ENCODE measurements at regions not wholly inside any gene's neighbourhood (a gene's known extent, or its start where the extent isn't known, plus 50 kb on each side); places are given as distances from the start of the nearest gene placed in this dataset.

DNA sequence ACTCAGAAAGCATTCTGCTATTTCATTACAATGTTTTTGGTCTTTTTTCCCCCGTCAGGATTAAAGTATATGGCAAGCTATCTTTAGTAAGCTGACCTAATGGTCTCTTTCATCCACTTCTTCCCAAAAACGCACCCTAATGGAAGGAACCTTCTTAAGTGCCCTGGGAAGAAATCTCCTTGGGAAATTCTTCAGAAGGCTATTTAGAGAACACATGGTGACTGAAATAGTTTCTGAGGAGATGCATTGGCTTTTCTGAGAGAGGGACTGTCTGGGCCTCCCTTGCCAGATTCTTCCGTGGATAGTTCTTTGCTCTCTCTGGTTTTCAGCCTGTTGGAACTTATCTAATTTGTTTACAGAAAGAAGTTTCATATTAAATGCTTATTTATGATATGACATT lies 524.1 kb upstream of the MEF2C start:
- DNase-seq (ENCODE audit: low spot score) = no peak

DNA sequence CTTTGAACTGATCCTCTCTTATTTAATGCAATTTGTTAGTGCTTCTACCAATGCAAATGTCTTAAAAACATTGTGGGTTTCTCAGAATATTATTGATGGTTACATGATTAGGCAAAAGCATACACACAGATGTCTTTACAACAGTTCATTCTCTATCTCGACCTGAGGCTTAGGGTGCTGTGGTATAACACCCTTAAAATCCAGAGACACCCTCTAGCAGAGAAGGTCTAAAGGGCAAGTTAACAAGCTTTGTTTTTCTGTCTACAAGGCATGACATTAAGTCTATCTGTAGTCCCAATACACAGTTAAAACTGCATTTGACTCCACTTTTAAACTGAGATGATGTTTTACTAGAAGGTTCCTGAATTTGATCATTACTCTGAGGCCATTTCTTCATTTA lies 518.7 kb upstream of the MEF2C start:
- no peak for DNase-seq (ENCODE audit: low spot score)

DNA sequence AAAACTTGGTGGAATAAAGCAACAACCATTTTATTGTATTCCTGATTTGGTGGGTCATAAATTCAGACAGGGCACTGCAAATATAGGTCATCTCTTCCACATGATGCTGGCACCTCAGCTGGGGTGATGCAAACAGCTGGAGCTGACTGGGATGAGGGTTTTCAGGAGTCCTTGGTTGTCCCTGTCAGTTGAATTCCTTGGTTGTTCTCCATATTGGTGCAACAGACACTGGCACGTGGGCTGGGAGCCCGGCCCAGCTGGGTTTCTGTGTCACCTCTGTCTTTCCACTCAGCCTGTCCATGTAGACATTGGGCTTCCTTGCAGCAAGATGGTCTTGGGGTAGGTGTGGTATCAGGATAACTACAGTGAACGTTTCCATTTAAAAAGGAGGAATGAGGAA lies 518.0 kb upstream of the MEF2C start:
- DNase-seq (ENCODE audit: low spot score) = no peak

DNA sequence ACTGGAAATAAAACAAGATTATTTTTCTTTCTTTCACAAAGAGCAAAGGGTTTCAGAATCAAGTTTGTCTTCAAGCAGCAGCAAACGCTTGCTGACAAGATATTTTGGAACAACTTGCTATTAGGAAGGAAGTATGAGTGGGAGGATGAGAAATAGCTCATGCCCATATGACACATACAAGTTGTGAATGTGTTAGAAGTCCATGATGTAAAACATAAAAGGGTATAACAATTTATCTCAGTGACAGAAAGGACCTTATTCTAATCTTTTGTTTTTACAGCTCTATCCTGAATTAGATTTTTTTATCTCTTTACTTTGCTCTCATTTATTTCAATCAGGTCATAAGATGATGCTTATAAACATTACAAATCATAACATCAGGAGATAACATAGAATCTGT lies 516.6 kb upstream of the MEF2C start:
- peak; percentile 5 for DNase-seq (ENCODE audit: low spot score)

DNA sequence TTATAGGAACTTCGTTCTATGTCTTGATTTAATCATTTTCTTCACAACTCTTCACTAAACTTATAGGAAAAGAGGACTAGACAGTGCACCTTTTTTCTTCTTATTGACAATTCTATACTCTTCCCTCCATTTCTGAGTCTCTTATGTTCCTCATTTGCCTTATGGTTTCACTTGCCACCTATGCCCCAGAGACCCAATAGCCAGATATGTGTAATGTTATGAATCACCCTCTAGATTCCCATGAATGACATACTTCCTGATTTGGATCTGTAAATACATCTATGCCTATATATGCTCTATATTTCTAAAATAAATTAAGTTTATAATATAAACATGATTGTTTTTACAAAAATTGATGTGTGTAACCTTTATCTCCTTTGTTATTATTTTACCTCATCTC lies 514.1 kb upstream of the MEF2C start:
- DNase-seq (ENCODE audit: low spot score) = no peak

DNA sequence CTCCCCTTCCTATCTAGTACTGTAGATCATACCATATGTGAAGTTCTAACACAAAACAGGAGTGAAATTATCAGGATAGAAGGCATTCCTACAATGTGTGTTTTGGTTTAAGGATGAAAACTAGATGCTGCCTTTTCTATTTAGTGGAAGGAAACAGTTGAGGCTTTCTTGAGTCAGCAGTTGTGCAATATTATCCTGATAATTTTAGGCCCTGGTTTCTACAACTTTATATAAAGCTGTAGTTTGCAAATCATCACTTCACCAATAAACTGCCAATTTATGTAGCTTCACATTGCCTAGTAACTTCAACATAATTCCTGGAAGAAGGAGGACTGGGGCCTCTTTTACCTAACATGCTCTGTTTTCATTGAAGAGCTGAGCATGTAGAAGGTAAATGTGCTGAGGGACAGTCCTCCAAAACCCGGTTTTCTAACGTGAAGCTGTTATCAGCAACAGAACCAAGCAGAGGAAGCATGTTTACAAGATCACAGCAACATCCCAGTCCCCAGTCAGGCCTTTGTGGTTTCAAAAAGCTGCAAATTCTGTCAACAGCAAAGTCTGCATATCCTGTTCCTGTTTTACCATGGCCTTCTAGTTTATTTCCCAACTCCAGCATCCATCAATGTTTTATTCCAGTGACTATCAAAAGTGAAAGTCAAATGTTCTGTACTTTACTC lies 513.4 kb upstream of the MEF2C start:
- peak; percentile 13 for DNase-seq (ENCODE audit: low spot score)

DNA sequence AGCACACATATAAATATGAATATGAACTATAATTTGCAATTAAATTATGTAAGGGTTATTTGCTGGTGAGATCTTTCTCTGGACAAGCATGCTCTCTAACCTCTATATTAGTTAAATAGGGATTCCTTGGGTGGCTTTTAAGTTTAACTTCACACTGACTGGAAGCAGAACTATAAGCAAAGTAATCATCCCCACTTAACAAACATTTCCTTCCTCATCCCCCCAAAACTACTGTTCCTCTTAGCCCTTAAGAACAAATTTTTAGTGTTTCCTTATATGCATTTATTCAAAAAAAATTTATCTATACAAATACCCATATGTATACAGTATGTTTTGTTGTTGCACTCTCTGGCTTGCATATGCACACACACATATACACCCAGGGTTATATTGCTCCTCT lies 512.1 kb upstream of the MEF2C start:
- DNase-seq (ENCODE audit: low spot score) = no peak

DNA sequence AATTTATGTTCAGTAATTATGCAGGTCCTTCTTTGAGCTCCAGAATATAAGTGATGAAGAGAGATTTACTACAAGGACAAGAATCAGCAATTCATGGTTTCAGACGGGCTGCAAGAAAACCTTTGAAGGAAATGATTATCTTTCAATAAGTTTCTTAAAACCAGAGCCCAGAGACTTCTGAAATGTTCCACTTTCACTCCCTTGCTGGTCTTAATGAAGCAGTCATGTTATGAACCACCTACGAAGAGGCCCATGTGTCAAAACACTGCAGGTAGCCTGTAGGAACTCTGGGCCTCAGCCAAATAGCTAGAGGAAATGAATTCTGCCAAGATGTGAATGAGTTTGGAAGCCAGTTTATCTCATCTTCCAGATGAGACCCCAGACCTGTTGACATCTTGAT lies 505.9 kb upstream of the MEF2C start:
- no peak for DNase-seq (ENCODE audit: low spot score)

DNA sequence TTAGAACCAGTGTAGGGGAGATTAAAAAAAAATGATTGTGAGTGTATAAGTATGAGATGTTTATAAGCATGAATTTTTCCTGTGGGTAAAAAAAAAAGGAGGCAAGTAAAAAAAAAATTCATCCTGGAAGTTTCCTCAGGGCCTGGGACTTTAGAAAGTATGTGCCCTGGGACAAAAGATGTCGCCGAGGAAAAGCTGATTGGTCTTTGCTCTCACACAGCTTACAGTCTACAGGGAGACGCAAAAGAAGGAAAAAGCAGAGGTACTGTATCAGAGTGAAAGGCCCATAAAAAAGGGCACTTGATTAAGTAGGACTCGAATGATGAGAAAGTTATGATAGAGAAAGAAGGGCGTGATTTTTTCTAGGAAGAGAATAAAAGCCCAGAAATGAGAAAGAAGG lies 501.4 kb upstream of the MEF2C start:
- DNase-seq (ENCODE audit: low spot score) = no peak

DNA sequence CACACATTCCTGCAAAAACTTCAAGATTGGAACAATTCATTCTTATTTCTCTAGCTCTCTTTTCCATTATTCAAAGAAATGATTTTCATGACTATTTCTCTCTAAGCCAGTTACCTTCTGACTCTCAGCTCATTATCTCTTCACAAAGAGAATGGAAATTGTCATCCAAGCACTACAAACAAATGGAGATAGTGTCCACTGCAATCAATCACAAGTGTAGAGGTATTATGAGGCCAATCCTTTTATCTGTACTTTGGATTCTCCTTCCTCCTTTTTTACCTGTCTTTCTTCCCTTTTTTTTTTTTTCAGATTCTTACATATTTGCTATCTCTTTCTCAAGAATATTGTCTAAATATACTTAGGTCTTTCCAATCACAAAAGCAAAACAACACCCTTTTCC lies 497.7 kb upstream of the MEF2C start:
- no peak for DNase-seq (ENCODE audit: low spot score)

DNA sequence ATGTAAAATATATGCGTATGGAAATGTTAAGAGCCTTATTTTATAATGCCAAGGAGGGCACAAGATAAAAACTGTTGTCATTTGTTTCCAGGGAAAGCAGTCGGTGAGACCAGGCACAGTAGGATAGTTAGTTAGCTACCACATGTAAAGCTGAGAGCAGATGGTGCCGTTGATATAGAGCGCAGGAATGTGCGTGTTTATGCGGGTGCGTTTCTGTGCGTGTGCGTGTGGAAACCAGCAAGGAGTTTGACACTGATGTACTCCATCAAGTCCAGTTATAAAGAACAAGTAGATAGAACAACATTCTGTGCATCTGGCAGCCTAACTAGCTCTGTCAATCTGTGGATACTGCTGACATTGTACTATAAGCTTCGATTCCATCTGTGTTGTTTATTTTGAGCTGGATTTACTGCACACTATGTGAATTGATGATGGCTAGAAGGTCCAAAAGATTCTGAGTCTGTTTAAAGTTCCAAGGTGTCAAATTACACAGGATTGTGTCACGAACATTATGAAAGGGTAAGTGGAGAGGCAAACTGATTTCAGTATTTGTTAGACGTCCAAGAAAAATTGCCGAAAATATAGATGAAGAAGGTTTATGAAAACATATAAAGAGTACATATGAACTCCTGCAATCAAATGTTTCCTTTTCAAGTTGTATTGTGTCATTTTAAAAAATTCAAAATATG lies 494.9 kb upstream of the MEF2C start:
- peak; percentile 10 for DNase-seq (ENCODE audit: low spot score)

DNA sequence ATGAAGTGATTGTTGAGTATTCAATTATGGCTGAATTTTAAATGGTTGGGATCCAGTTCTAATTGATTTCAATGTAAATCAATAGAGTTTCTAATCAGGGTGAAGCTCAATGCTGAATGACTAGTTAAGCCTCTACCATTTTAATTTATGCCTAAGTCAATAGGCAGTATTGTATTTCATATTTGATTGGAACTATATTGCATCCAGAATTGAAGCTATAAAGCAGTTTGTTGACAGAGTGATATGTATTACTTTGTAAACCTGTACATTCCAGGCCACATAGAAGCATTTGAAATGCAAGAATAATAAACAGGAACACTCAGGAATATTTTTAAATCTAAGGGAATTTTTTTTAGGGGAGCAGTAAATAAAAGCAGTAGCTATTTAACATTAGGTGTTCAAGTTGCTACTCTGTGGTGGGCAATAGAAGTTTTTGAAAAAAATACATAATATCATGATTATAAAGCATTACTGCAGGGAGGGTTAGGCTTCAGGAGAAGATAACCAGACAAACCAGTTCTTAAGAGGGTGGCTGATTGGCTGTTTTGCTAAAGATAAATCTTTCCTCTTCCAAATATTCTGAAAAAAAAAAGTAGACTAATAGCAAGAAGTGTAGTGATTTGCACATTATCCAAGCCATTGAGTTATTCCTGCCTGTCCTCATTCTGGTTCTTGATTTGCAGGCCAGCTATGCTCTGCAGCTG lies 492.0 kb upstream of the MEF2C start:
- DNase-seq (ENCODE audit: low spot score) = no peak

DNA sequence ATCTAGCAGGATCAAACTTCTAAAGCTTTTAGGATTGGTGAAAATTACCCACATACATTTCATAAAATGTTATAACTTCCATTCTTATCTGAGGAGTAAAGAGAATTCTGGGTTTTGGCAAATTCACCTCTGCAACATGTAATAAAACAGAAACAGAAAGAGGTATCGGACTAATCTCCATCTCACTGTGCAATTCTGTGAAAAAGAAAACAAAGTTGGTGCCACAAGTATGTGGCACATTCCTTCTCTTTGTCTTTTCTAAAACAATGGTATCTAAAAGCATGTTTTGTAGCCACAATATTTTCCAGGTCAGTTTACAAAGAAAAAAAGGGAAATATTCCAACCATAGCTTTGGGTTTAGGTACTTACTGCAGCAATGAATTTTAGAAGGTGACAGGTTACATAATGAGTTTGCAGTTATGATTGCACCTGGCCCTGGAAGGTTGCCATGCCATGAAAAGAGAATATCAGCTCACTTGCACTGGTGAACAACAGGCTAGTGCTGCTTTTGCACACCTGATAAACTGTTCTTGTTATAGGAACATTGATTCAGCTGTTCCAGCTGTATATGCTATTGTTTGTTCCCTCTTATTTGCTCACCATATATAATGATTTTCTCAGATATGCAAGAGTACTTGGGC lies 491.3 kb upstream of the MEF2C start:
- no peak for DNase-seq (ENCODE audit: low spot score)

DNA sequence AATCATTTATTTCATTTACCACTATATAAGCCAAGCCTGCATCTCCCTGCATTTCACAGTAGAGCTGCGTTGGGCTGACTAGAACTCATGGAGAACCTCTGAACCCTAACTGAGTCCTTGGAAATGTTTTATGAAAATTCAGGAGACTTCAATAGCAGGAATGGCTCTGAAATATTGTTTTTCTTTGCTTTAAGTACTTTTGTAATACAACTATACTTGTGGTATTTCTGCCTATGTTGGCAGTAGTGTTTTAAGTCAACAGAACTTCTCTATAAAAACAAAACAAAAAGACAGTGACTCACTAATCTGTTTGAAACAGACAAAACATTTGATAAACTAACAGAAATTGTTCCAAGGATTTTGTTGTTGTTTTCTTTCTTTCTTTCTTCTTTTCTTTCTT lies 489.2 kb upstream of the MEF2C start:
- no peak for DNase-seq (ENCODE audit: low spot score)

DNA sequence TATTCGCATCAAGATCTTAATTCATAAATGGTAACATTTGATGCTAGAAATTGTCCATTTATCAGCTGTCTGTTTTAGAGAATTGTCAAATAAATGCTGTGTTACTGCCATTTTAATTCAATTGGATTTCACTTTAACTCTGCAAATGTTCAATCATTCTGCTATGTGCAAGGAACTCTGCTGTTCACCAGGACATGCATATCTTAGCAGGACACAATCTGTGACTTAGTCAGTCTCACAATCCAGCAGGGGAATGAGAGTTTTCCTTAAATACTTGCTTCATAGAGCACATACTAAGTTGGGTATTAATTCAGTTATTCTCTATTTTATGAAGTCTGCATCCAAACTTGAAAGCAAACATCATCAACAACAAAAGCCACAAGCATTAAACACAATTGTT lies 488.7 kb upstream of the MEF2C start:
- no peak for DNase-seq (ENCODE audit: low spot score)

DNA sequence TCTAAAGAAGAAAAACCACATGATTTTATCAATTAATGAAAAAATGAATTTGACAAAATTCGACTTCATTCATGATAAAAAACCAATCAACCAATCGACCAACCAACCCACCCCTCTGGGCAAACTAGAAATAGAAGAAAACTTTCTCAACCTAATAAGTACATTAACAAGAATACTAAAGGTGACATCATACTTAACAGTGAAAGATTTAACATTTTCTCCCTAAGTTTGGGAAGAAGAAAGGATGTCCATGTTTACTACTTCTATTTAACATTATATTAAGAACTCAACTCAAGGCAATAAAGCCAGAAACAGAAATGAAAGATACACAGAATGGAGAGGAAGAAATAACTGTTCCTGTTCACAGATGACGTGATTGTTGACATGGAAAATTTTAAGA lies 476.1 kb upstream of the MEF2C start:
- no peak for DNase-seq (ENCODE audit: low spot score)

DNA sequence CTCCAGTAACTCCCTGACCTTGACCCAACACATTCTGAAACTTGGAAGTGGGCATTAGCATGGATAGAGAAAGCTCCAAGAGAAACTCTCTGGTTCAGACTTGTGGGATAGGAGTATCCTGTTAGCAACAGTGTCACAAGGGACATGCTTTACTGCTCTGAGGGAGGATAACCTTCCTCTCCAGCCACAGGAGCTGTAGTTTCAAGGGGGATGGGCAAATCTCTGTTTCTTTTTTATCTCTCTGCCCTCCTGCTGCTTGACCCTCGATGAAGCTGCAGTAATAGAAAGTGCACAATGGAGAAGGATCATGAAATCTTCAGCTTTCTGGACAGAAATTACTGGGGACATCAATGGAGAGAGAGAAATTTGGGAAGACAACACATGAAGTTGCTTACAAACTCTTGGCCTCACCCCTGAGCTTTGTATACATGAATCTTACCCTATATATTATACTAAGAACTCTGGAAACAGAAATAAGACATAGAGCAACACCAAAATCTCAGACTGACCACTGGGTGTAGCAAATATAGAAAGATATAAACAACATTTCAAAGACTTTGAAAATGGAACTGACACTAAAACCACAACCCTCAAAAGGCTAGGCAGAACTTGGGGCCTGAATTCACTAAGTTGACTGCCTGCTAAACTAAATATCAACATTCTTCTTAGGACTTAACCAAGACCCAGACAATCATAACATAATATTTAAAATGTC lies 471.0 kb upstream of the MEF2C start:
- no peak for DNase-seq (ENCODE audit: low spot score)

DNA sequence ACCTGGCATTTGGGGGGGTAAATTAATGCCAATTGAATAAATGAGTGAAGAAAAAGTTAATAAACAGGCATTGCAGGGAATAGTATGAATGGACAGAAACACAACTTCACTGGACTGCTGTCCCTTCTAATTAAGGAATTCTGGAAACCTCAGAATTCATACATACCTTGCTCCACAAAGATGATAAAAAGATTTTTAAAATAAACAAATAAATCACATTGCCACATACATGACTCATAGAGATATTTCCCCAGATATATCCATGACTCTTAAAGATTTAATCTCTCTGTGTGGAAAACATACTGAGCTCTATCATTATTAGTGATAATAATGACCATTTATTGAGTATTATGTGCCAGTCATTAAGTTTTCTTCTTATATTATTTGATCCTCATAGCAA lies 469.0 kb upstream of the MEF2C start:
- DNase-seq (ENCODE audit: low spot score) = no peak

DNA sequence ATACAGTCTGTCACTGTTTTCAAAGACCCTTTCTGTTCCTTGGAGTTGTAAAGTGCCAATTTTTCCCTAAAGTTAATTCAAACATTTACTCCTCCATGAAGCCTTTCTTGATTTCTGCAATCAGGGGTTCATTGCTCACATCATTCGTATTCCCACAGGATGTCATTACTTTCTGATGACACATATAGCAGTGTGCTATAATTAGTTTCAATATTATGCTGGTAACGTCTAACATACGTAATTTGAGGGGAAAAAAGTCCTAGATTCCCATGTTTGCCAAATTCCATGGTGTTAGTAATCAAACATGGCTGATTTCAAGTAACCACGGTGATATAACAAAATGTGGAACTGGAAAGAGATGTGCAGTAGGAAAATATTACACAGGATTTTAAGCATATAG lies 468.2 kb upstream of the MEF2C start:
- peak; percentile 22 for DNase-seq (ENCODE audit: low spot score)

DNA sequence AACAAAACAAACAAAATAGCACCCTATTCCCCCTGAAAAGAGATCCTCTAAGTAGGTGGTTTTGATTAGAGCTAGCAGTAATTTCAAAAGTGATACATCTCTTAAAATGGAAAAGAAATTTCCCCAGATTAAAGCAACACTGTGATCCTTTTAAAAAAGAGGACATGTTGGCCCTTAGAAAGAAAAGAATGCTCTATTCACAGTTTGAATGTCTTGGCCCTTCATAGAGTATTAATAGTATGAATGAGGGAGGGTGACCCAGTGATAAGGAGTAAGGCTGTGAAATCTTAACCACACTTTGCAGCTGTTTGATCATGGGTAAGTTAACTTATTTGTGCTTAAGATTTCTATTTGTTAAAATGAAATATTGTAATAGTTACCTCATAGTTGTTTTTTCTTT lies 467.7 kb upstream of the MEF2C start:
- no peak for DNase-seq (ENCODE audit: low spot score)

DNA sequence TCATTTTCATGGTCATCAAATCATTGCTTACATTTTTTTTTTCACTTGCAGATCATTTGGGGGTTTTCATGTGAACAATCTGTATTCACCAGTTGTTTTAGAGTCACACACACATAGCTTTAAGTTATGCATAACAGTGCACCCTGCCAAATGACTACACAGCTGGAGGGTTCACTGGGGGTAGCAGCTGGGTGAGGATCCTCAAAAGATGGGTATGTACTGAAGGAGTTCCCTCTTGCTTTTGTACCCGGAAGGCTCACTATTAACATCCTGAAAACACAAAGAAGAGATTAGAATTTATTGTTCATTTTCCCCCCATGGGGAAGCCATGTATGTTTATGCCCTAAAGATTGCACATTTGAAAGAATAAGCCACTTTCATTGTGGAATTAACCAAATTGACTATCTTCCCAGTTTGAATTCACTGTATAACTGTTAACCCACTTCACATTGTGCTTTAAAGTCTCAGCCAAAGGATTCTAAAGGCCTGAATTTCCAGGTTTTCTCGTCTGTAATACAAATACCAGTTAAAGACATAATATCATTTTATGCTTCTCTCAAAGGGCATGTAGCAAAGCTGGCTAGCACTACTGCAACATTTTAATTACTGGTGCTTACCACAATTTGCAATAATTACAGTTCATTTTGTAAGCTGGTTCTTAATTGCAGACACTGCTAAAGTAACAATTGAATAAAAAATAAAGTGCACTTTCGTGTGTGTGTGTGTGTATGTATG lies 466.4 kb upstream of the MEF2C start:
- no peak for DNase-seq (ENCODE audit: low spot score)

DNA sequence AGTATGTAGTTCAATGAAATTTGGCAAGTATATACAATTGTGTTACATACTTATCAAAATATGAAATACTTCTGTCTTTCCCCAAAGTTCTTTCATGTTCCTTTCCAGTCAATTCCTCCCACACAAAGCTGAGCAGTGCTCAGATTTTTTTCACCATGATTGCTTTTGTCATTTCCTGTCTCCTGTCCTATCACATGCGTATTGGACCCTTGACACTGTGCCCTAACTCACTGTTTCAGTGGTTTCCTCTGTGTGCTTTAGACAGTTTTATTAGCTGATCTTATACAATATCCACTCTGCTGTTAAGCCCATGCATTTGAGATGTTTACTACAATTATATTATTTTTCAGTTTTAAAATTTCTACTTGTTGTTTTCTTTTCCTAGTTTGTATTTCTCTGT lies 463.6 kb upstream of the MEF2C start:
- DNase-seq (ENCODE audit: low spot score) = no peak

Data from AG08395 (cell line).